ENCODE measurements at regions not wholly inside any gene's neighbourhood (a gene's known extent, or its start where the extent isn't known, plus 50 kb on each side); places are given as distances from the start of the nearest gene placed in this dataset.

DNA sequence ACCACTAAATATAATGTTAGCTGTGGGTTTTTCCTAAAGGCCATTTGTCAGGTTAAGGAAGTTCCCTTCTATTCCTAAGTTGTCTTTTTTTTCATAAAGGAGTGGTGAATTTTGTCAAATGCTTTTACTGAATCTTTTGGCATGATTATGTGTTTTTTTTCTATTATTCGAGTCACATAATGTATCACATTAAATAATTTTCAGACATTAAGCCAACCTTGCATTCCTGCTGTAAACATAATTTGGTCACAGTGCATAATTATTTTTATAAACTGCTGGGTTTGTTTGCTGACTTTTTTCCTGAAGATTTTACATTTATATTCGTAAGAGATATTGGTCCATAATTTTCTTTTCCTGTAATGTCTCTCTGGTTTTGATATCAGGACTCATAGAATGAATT lies 101.8 kb upstream of the SPRED1 start:
- DNase-seq (ENCODE audit: low spot score): no peak
- intact Hi-C loops (cut with DNase I): no loop called here

DNA sequence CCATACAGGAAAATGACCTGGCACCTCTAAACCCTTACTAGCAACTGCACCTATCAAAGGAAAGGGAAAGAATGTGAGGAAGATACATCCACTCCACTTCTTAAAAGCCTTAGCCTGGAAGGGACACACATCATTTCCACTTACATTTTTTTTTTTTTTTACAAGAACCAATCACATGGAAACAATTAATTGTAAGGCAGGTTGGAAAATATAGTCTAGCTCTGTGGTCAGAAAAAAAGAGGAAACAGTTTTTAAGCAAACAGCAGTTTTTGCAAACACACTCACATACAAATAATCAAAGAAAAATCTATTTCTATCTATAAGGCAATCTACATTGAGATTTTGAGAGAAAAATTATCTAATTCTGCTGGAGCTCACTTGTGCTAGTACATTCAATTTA lies 98.9 kb upstream of the SPRED1 start:
- intact Hi-C loops (cut with DNase I): no loop called here
- no peak for DNase-seq (ENCODE audit: low spot score)

DNA sequence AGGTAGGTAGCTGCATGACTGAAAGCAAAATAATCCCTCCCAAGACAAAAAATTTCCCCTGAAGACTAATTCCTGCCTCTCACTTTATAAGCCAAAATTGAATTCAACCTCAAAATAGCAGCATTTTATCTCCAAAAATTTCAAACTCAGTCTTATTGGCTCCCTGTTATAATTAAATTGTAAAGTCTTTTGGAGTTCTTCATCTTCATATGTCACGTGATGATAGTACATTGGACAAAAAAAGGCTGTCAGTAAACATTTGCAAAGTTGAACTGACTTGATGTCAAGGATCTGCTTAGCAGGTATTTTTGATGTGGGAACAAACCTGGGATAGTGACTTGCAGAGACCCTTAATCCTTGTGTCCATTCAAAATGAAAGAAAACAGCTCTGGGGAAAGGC lies 98.4 kb upstream of the SPRED1 start:
- no peak for DNase-seq (ENCODE audit: low spot score)
- intact Hi-C loops (cut with DNase I): no loop called here

DNA sequence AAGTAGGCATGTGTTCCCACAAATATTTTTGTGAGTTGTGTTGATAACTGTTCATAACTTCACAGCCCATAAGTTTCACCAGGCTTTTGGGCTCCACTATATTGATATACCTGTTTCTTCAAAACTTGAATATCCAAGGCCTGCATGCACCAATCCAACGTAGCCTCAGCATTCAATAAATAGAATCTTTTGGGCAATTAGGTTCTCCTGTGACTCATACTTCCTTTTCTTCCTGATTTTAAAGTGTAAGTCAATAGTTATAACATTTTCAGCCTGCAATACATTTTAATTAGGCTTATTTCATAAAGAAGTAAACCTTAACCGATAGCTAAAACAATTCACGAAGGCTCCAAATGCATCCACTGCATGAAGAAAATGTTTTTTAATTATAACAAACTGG lies 97.8 kb upstream of the SPRED1 start:
- intact Hi-C loops (cut with DNase I): no loop called here
- DNase-seq (ENCODE audit: low spot score): no peak

DNA sequence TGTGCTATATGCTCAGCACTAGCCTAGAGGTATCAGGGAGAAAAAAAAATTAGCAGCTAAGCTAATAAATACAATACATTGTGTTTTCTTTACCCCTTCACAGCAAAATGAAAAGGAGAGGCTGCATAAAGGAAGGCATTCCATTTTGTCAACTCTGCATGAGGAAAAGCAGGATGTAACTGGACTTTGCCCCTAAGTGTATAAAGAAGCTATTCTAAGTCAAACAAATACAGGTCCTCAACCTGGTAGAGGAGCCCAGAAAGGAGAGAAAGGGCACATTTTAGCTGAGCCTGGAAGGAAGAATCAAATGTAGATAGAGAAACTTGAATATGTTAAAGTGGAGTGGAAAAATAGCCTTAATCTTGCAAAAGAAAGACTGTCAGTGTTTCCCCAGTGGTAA lies 89.0 kb upstream of the SPRED1 start:
- intact Hi-C loops (cut with DNase I): no loop called here
- no peak for DNase-seq (ENCODE audit: low spot score)

DNA sequence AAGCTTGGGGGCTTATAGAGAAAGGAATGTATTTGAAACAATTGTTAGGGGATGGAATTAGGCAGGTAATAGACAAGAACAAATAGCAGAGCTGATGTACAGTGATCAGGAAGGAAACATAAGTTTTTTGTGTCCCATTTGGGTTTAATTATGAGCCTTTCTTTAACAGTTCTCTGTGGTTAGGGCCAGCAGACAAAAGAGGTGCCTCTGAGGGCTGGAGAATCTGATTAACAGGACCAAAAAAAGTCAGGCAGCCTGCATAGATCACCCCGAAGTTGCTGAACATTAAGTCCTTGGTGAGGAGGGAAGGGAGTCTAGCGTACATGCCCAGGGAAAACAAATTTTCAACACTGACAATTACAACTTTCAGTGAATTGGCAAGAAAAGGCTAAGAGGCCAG lies 88.6 kb upstream of the SPRED1 start:
- no peak for DNase-seq (ENCODE audit: low spot score)
- intact Hi-C loops (cut with DNase I): no loop called here

DNA sequence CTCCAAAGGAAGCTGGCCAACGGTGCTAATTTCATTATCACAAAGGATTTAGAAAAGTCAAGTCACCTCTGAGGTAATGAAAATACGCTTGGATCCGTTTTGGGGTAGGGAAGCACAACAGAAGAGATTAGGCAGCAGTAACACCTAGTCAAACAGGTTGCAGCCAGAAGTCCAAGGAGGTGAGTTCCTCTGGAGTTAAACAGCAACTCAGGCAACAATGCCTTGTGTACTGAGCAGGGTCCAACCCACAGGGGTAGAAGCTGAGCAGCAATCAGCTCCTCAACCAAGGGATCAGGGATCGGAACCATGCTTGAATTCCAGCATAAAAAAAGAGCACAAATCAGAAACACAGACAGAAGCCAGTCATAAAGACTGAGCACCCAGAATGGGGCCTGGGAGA lies 88.1 kb upstream of the SPRED1 start:
- no peak for DNase-seq (ENCODE audit: low spot score)
- intact Hi-C loops (cut with DNase I): no loop called here

DNA sequence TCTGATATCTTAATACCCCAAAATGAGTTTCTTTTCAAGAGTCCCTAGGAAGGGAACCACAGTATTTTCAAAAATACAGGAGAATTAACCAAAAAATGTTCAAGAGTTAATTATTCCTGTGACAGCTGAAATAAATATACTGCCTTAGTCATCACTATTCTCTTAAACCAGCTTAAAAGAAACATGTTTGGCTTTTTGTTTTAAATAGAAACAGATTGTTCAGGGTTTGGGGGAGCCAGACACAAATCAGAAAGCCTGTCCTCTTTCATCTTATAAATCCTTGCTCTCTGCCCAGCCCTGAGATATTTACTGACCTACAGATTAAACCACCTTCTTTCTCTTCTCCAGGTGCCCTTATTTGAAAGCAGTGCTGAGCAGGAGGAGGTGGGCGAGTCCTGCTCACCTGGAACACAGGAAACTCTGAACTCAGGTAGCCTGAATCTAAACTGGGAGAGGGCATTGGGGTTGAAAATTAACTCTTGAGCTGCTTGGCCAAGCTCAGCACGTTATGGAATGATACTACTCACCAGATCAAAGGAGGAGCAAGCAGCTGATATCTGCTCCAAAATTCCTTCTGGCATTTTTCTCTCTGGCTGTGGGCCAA lies 84.1 kb upstream of the SPRED1 start:
- intact Hi-C loops (cut with DNase I): no loop called here
- no peak for DNase-seq (ENCODE audit: low spot score)

DNA sequence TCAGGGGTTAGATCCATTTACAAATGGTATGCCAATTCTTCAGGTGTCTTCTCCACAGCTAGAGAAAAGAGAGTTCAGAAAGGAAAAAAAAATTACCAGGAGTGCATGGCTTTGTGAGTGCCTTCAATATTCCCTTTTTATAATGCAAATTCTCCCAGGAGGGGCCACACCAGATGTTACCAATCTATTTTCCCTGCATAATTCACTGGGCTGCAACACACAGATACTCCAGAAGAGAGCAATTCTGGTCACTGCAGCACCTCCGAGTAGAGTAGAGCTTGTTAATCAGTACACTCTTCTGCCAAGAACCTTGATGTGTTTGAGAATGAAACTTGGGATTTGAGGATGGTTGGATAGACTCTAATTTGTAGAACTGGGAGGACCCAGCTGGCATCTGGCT lies 80.7 kb upstream of the SPRED1 start:
- DNase-seq (ENCODE audit: low spot score): no peak
- intact Hi-C loops (cut with DNase I): no loop called here

DNA sequence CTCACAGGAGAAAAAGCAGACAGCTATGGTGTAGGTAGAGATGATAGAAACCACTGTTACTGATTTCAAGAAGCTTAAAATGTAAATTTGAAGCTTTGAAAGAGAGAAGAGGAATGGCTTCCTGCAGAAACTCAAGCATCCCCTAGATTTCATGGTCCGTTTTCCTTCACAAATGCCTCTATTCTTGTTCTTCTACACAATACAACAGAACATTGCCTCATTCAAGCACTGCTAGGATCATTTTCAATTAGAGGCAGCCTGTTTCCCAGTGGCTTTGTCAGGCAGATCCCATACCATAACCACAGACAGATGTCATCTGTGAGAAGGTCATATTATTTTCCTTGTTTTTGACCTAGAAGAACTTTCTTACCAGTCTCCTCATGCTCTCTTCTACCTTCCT lies 77.9 kb upstream of the SPRED1 start:
- DNase-seq (ENCODE audit: low spot score): no peak
- intact Hi-C loops (cut with DNase I): no loop called here

DNA sequence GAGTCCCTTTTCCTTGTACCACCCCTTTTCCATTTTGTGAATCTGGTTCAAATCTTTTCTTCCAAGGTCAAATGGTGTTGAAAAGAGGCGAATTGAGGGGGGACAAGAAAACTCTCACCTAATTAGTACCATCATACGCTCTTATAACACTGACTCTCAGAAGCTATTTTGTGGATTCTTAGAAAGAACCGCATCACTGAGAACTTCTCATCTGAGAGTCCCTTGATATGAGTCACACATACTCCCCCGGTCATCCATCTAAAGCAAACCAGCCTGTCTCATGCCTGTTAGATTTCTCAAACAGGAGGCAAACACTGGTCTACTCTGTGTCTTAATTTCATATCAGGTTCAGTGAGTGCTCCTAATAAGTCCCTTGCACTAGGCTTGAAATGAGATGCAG lies 76.5 kb upstream of the SPRED1 start:
- no peak for DNase-seq (ENCODE audit: low spot score)
- intact Hi-C loops (cut with DNase I): no loop called here

DNA sequence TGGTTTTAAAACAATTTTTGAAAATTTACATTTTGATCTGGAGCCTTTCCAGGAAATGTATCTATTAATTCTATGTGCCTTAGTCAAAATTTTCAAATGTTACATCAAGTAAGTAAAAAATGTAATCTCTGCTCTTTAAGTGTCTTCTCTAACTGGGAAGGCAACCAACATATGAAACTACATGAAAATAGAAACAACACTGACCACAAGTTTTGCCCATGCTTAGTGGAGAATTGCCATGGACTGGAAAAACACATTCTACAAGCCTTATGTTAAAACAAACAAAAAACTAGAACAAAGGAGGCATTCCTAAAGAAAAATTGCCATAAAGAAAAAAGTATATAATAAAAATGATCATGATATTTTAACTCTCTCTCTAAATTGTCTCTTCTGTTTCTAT lies 75.9 kb upstream of the SPRED1 start:
- intact Hi-C loops (cut with DNase I): no loop called here
- DNase-seq (ENCODE audit: low spot score): no peak

DNA sequence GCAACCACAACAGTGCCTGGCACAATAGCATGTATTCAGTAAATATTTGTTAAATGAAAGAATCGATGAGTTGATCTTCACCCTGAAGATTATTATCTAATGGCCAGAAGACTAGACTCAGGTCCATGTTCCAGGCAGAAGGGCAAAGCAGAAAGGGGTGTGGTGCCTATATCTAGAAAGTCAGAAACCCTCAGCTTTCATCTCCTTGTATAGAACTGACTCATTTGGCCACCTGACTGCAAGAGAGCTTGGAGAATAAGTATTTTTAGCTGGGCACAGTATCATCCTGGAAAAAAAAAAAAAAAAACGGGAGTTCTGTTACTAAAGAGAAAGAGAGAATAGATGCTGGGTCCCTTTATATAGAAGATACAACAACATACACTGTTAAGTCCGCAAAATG lies 69.7 kb upstream of the SPRED1 start:
- no peak for DNase-seq (ENCODE audit: low spot score)
- intact Hi-C loops (cut with DNase I): no loop called here

DNA sequence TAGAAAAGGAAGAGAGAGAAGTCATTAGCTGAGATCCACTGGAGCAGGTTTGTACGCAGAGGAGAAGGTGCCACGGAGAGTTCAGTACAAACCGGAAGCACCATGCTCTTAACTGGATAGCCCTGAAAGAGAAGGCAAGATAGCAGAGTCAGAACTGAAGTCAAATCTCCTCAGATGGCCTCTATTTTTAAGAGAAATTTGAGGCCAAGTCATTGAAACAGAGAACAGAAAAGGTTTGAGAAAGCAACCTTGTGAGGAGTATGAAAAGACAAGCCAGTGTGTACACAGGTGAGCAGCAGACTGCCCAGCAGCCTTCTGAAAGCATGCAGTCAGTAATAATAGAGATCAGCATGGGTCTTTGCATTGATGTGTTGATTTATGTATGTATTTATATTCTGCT lies 66.1 kb upstream of the SPRED1 start:
- intact Hi-C loops (cut with DNase I): no loop called here
- no peak for DNase-seq (ENCODE audit: low spot score)

DNA sequence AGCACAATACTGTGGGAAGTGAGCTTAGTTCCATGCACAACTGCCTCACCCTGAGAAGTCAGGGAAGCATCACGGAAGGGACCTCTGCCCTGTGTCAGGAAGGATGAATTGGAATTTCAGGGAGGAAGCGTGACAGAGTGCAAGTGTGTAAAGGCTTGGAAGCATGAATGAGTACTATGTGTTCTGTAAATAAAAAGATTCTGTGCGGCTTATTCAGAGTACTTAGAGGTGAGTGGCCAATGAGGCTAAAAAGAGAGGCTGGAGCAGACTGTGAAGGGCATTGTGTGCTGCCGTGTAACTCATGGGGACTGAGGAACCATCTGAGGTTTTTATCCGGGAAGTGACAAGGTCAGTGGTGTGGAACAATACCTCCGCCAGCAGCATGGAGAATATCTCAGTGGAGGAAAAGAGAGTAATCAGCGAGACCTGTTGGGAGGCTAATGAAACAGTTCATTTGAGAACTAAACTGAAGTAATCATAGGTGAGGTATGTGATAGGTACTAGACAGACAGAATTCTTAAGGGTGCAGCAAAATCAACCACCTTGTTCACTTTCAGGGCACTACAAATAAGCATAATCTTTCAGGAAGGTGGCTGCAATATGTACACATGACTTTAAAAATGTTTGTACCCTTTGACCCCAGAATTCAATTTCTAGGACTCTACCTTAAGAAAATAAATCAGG lies 64.9 kb upstream of the SPRED1 start:
- intact Hi-C loops (cut with DNase I): no loop called here
- no peak for DNase-seq (ENCODE audit: low spot score)

DNA sequence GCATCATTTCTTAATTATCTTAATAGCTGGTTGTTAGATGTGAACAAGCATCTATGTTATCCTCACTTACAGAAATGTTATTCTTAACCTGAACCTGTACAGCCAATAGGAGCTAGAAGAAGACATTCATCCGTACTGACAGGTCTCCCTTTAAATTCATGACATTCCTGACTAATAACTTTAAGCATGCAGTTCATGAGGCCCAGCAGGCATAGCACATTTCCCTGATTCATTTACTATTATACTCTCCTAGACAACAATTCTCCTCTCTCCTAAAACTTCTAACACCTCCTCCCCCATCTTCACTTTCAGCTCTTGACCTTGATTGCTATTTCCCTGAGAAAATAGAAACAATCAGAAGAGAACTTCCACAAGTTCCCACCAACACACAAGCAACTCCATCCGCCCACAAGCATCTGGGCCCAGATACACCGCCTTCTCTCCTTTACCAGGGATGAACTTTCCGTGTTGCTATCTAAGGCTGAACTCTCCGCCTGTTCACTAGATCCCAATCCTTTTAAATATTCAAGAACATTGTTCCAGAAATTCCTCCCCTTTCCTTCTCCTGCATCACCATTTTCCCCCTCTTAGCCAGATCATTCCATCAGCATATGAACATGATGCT lies 62.9 kb upstream of the SPRED1 start:
- no peak for DNase-seq (ENCODE audit: low spot score)
- intact Hi-C loops (cut with DNase I): no loop called here

DNA sequence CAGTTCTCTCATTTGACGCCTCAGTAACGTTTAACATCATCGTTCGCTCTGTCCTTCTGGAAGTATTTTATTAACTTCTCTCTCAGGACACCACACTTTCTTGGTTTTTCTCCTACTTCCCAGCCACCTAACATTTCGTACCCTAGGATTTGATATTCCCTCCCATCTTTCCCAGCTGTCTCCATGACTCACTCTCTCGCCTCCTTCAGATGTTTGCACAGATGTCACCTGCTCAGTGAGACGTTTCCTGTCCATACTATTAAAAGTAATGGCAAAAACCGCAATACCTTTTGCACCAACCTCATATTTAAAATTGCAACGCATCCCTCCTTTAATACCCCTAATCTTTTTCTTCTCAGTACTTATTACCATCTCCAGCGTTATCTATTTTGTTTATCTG lies 62.1 kb upstream of the SPRED1 start:
- intact Hi-C loops (cut with DNase I): no loop called here
- DNase-seq (ENCODE audit: low spot score): no peak

DNA sequence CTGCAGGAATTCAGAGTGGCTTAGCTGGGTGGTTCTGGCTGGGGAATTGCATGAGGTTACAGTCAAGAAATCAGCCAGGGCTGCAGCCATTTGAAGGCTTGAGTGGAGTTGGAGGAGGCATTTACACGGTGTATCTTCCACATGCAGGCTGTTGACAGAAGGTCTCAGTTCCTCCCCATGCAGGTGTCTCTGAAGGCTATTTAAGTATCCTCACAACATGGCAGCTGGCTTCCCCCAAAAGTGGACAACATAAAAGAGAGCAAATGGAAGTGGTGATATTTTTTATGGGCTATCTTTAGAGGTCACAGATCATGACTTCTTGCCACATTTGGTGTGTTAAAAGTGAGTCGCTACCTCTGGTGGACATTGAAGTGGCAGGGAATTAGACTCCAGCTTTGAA lies 60.1 kb upstream of the SPRED1 start:
- intact Hi-C loops (cut with DNase I): no loop called here
- no peak for DNase-seq (ENCODE audit: low spot score)

DNA sequence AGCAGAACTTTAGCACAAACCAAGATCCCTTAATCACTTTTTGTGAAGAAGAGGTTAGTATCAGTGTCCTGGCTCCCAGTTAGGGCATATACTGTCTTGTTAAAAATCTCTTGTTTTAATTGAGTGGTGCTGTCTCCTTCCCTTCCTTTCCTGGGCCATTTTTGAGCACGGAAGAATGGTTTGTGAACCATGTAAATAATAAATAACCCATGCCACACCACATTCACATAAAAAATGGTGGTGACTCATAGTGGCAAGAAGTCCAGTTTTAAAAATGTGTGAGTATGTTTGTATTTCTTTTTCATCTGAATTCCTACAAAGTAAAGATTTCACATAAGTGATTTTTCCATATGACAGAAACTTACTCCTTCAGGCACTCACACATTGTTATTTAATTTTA lies 59.1 kb upstream of the SPRED1 start:
- no peak for DNase-seq (ENCODE audit: low spot score)
- intact Hi-C loops (cut with DNase I): no loop called here

DNA sequence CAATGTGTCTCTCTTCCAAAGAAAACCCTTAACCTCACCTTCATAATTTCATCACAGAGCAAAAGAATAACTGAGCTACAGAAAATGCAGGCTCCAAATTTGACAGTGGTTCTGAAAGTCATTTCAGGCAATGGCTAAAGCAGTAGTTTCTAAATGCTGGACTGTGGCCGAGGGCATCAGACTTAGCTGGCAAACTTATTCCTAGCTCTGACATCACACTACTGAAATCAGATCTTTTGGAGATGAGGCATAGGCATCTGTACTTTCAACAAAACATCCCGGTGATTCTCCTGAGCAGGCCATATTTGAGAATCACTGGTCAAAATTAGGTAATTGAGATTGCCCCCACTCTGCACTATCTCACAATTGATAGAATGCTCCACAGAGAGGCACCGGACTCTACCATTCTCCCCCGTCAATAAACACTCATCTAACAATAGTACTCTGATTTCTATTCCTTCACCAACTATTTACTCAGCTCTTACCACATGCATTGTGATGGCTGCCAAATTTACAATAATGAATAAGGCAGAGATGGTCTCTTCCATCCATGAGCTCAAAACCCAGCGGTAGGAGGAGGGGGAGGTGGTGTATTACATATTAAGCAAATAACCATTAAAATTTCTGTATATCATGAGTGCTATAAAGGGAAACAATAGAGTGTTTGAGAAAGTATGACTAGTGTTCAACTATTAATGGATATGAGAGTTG lies 57.3 kb upstream of the SPRED1 start:
- intact Hi-C loops (cut with DNase I): loop anchor here (5.0 kb wide), 1 partner anchor 382 kb away; no protein-coding TSS in a partner anchor
- DNase-seq (ENCODE audit: low spot score): no peak

DNA sequence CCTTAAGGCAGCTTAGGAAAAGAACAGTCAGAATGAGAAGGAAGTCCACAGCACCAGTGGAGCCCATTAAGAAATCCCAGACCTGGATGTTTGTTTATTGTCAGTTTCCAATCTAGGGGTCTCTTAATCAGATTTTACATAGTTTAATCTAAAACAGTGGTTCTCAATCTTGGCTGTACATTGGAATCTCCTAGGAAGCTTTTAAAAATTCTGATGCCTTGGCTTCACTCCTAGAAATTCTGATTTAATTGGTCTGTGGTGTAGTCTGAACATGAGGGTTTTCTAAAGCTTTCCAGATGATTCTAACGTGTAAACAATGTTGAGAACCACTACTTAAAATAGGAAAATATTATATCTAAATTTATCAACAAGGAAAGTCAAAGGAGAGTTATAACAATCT lies 56.6 kb upstream of the SPRED1 start:
- intact Hi-C loops (cut with DNase I): loop anchor here (5.0 kb wide), 1 partner anchor 381 kb away; no protein-coding TSS in a partner anchor
- DNase-seq (ENCODE audit: low spot score): no peak

All from cardiac septum (tissue), 1 donor.